ENCODE measurements at regions not wholly inside any gene's neighbourhood (a gene's known extent, or its start where the extent isn't known, plus 50 kb on each side); places are given as distances from the start of the nearest gene placed in this dataset.

DNA sequence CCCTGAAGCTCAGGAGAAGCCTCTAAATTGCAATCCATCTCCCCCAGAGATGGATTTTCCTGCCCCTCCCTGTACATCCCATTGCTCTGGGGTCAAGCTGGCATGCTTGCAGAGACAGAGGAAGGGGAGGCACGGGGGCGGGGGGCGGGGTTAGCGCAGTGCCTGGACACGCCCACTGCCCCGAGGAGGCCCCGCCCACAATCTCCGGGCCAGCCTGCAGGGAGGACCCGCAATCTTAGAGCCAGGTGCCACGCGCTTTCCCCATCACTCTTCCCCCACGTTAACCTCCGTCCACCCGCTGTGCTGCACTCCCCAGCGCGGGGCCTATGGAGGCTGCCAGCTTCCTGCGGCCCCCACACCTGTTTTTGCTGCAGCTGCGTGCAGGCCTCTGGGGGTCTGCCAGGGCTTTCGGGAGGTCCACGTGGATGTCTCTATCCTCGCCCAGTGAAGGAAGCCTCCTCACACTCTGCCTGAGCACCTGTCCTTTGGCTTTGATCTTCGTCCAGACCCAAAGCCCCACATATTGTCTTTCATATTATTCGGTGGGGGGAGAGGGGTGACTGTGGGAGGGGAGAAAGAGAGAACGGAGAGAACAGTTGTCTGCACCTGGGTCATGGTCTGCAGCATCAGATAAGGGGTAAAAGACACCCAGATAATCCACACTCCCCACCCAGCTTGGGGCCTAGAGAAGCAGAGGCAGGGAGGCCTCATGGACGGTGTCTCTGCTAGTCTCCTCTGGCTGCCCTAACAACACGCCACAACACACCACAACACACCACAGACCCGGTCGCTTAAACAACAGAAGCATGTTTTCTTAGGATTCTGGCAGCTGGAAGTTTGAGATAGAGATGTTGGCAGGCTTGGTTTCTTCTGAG is 118.0 kb upstream of the MEF2A start:
- TF ChIP-seq, protein P1, sequence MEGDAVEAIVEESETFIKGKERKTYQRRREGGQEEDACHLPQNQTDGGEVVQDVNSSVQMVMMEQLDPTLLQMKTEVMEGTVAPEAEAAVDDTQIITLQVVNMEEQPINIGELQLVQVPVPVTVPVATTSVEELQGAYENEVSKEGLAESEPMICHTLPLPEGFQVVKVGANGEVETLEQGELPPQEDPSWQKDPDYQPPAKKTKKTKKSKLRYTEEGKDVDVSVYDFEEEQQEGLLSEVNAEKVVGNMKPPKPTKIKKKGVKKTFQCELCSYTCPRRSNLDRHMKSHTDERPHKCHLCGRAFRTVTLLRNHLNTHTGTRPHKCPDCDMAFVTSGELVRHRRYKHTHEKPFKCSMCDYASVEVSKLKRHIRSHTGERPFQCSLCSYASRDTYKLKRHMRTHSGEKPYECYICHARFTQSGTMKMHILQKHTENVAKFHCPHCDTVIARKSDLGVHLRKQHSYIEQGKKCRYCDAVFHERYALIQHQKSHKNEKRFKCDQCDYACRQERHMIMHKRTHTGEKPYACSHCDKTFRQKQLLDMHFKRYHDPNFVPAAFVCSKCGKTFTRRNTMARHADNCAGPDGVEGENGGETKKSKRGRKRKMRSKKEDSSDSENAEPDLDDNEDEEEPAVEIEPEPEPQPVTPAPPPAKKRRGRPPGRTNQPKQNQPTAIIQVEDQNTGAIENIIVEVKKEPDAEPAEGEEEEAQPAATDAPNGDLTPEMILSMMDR (IDR thresholded peaks at IDR 0.05): no peak
- no peak for TF ChIP-seq POLR2A (IDR thresholded peaks at IDR 0.05)
- no peak for TF ChIP-seq POLR2AphosphoS5 (IDR thresholded peaks at IDR 0.05)
